ENCODE measurements at regions not wholly inside any gene's neighbourhood (a gene's known extent, or its start where the extent isn't known, plus 50 kb on each side); places are given as distances from the start of the nearest gene placed in this dataset.
"Not testable (repeated sequence)": the region's sequence is repeated elsewhere in the genome, so short reads cannot be mapped to it uniquely, and the experiment has no call there.

DNA sequence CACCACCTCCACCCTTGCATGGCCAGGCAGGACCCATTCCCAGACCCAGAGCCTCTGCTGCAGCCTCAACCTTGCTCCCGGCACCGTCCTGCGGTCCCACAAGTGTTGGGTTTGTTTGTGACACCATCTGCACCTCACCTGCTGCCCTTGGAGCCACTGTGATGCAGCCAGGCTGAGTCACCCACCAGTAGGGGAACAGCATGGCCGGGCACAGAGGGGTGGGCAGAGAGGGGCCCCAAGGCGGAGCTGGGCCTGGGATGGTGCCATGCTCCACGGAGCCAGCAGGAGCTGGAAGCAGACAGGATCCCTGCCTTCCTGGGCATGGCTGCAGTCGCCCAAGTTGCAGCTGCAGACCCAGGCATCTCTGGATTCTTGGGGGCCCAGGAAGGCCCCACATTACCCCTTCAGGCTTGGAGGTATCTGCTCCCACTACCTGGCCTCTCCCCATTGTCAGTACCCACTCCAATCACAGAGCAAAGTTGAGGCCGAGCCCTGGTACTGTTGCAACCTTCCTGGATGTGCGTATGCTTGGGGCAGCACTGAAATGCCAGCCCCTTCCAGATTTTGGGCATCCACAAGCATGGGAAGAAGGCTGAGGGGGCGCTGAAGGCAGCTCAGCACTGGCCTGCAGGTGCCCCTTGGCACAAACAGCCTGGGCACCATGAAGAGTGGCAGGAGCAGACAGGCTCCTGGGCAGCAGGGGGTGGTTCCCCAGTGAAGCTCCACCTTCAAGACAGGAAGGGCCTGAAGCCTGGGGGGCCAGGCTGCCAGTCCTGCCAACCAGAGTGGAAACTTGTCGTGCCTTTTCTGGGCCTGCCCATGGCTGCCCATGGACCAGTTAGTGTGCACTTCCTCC lies 172.8 kb downstream of the MATN1 start:
- DNase-seq: no peak

DNA sequence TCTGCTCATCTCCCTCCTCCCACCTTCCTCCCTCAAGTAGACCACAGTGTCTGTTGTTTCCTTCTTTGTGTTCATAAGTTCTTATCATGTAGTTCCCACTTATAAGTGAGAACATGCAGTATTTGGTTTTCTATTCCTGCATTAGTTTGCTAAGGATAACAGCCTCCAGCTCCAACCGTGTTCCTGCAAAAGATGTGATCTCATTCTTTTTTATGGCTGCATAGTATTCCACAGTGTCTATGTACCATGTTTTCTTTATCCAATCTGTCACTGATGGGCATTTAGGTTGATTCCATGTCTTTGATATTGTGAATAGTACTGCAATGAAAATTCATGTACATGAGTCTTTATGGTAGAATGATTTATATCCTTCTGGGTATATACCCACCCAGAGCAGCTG lies 173.5 kb downstream of the MATN1 start:
- not testable (repeated sequence) for DNase-seq

DNA sequence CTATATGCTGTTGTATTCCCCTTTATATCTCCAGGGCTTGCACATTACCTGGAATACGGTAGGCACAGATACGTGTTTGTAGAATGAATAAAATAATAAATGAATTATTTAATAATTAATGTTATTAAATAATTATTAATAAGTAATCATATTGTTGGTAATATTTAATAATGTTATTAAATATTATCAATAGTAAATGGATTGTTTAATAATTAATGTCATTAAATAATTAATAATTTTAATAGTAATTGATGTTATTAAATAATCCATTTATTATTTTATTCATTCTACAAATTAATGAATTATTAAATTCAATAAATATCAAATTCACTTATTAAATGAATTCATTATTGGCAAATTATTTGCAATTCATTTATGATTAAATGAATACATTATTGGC lies 175.1 kb downstream of the MATN1 start:
- DNase-seq: no peak

DNA sequence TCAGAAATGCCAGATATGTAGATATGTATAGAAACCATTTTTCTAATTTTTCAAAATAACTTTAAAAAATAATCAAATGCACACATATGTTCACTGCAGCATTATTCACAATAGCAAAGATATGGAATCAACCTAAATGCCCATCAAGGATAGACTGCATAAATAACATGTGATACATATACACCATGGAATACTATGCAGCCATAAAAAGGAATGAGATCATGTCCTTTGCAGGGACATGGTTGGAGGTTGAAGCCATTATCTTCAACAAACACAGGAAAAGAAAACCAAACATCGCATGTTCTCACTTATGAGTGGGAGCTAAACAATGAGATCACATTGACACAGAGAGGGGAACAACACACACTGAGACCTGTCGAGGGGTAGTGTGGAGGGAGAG lies 176.1 kb downstream of the MATN1 start:
- DNase-seq: not testable (repeated sequence)

DNA sequence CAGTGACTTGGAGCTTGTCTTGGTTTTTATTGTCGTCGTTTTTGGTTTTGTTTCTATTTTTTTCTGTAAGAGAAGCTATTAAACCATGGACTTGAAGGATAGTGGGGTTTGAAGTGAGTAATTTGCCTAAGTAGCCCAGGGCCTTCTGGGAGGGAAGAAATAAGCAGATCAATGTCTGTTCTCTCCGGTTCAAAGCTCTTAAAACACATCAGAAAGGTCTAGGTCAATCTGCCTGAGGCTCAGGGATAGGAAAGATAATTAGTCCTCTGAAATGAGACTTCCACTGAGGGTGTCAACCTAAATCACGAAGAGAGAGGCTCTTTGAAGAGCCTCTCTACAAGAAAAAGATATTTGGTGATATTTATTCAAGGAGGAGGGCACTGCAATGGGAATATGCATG lies 178.0 kb downstream of the MATN1 start:
- no peak for DNase-seq

DNA sequence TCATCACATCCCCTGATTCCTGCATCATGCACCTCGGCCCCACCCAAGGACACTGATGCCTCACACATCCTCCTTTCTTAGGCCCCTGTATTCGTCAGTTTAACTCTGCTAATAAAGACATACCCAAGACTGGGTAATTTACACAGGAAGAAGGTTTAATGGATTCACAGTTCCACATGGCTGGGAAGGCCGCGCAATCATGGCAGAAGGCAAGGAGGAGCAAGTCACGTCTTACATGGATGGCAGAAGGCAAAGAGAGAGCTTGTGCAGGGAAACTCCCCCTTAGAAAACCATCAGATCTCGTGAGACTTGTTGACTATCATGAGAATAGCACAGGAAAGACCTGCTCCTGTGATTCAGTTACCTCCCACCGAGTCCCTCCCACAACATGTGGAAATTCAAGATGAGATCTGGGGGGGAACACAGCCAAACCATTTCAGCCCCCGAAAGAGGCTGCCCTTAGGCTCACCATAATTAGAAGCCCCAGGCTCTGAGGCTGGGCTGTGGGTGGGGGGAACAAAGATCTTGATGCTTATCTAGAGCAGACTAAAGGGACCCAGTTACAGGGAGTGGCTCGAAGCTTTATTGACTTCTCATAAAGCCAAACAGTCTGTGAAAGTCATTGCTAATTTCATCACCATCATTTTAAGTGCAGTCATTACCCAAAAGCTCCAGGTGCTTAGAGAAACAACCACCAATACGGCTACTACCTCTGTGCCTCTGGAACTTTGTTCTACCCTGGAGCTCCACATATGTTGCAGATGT lies 181.5 kb downstream of the MATN1 start:
- no peak for DNase-seq

DNA sequence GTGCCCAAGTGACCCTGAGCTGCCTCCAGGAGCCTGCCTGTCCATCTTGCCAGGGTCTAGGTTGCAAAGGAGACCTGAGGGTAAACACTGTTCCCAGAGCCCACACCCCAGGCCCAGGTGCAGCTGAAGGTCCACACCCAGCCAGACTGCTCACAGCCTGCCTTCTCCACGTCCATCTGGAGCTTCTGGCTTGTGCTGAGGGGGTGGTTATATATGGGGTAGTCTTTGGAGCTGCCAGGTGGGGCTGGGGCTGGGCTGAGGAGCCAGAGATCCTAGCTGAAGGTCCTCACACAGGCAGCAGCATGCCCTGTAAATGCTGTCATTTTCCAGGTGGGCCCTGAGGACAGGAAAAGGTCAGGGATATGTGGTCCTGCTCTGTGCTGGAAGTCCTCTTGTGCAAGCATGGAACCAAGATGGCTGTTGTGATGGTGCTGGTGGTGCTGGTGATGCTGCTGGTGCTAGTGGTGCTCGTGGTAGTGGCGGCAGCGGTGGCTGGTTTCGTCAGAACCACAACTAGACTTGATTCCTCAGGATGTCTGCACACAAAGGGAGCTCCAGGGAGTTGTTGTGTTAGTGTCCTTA lies 182.7 kb downstream of the MATN1 start:
- no peak for DNase-seq

DNA sequence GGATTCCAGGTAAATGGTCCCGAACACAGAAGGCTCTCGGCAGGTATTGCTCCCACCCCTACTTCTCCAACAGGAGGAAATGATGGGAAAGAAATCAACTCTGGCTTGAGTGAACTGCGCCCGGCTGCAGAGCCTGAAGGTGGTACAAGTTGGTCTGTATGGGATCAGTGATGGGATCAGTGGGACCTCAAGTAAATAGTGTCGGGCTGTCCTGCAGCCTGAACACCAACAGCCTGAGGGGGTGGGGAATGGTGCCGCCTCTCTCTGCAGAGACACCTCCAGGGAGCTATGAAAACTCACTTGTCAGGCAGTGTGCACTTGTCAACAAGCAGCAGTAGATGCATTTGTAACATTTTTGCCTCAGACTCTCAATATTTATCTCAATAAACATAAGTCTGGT lies 183.5 kb downstream of the MATN1 start:
- no peak for DNase-seq

DNA sequence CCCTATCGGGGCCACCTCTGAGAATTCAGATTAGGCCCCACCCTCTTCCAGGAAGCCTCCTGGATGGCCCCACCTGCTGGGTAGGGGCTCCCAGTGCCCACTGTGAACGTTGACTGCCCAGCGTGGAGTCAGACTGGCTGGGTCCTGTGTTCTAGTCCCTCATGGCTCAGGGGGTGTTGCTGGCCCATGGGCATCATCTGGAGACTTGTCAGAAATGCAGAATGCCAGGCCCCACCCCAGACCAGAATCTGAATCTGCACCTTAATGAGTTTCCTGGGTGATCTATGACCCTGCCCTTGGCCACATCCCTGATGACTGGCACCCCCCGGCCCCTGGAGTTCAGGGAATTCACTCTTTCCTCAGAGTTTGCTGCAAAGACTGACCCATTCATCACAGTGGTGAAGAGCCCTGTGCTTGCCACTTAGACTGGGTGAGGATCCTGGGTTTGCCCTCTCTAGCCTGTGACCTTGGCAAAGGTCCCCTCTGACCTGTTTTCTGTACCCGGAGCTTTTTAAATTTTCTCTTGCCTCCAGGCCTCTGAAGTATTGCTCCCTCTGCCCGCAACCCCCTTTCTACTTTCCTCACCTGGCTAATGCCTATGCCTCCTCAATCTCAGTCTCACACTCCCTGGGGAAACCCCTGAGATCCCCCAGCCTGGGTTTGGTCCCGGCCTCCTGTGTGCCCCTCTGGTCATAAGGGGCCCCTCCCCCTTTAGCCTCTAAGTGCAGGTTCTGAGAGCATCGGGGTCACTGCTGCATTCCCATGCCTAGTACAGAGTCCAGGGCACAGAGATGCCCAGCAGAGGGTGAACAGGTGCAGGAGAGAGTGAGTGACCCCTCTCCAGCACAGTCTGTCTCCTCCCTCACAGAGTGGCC lies 184.2 kb downstream of the MATN1 start:
- DNase-seq: no peak

DNA sequence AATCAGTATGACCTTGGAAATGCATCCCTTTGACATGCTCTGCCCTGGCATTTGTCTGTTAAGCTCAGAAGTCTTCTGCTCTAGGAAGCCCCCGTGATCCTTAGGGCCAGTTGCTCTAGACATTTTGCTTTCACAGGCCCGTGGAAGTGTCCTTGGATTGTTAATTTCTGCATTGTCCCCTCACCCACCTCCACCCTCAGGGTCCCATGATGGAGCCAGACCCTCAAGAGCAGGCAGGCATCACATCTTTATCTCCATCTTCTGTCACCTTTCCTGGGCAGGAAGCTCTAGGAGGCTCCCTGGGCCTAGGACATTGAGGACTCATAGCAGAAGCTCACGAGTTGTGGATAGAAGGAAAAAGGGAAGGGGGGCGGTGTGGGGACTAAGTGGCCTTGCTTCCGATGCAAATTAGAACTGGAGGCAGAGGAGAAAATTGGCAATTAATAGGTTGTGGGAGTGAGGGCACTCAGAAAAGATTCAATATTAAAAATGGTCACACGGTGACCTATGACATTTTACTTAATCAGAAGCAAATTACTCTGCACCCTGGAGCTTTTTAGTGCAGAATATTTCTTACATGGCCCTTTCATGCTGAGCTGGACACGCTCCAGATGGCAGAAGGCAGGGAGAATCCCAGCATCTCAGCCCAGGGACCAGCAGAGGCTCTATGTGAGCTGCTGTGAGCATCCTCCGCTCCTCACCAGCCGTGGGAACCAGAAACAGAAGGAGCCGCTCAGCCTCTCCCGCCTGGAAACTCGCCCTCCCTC lies 185.0 kb downstream of the MATN1 start:
- no peak for DNase-seq

DNA sequence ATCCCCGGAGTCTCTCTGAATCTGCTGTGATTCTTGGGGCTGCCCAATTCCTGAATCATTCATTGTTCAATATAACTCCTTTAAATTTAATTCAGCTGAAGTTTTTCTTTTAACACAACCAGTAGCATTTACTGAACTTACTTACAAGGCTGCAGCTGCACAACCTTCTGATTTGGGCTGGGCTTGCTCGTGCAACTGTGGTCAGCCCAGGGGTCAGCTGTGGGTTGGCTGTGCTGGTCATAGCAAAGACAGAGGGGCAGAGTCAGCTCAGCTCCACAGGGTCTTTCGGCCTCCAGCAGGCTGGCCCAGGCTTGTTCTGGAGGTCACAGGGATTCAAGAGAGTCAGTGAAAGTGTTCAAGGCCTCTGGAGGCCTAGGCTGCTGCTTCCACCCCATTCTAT lies 186.1 kb downstream of the MATN1 start:
- DNase-seq: no peak

DNA sequence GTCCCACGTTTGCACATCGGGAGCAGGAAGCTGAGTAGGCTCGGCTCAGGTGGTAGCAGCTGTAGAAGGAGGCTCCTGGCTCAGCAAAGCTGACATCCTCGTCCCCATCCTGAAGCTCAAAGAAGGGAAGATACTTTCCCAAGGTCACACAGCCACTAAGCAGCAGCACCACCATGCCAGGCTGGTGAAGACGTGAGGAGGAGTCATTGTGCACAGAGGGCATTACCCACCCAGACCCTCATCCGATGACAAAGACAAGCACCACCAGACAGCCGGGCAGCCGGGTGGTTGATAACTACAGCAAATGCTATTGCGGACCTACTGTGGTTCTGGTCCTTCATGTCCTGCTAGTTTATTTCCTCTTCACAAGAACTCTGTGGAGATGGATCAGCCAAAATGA lies 186.9 kb downstream of the MATN1 start:
- DNase-seq: no peak

DNA sequence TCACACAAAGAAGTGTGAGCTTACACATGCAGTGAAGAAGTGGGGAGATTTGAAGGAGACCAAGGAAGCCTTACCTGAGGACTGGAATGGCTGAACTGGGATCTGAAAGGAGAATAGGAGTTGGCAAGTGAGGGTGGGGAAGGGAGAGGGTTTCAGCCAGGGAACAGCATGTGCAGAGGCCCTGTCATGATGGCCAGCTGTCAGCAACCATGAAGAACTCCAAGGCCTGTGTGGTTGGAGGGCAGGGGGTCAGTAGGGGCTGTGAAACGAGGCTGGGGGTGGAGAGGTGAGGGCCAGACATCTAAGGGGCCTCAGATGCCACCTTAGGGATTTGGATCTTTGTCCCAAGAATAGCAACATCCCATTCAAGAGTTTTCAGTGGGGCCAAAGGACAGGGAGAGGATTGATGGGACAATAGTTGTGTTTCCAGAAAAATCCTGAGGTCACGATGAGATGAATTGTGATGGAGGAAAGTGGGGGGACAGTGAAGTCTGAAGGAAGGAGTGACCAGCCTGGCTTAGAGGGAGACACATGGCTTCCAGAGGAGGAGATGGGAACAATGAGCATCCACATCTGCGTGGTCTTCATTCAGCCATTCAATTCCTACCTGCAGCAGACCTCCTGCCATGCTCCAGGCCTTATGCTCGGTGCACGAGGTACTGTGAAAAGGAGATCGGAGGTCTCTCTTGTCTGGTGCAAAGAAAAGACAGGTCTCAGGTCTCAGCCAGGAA lies 187.6 kb downstream of the MATN1 start:
- no peak for DNase-seq

DNA sequence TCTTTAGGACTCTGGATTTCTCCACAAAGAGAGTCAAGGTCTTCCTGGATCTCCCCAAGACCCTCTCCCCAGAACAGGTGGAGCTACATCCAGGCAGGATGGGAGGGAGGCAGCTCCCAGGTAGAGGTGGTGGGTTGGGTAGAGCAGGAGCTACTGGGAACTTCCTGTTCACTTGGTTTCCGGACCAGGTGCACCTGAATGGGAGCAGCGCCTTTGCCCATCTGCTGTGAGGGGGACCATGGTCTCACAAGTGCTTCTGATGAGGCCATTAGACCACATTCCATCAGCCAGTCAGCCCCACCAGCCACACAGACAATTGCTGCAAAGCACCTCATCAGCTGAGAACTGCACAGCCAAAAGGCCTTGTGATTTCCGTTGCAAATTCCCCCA lies 188.8 kb downstream of the MATN1 start:
- no peak for DNase-seq

DNA sequence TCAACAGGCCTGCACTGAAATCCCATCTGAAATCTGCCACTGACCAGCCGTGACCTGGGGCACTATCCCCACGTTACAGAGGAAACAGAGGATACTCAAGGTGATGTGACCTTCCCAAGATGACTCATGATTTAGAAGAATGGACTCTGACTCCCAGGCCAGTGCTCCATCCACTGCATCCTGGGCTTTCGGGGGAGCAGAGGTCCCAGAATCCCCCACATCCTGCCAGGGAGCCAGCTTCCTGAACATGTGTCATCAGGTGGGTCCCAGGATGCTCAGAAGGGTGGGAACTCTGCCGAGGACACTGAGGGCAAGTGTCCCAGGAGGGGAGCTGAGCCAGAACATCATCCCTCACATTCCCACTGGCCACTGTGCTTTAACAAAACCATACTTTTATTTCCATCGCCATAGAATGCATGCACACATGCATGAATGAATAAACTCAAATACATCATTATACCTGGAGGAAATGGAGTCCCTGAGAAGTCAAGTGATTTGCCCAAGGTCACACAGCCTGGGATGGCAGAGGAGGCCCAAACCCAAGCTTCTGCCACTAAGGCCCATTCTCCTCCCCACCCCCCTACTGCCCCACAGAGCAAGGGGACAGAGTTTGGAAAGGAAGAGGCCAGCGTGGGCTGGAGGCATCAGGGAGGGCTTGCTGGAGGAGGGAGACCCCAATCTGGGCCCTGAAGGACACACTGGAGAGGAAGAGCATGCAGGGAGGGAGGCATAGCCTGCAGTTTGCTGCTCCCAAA lies 189.4 kb downstream of the MATN1 start:
- DNase-seq: no peak

DNA sequence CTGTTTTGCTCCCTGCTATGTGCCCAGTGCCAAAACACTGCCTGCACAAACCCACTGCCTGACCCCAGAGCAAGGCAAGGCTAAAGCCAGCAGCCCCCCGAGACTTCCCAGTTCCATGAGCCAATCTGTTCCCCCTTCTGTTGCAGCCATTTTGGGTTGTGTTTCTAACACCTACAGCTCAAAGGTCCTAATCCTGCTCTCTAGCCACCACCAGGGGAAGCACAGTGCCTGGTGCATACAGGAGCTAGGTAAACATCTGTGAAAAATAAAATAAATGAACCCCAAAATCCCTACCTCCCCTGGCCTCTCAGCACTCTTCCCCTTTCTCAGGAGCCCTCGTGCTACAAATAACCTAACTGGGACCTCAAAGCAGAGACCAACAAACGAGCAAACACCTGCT lies 190.2 kb downstream of the MATN1 start:
- no peak for DNase-seq

DNA sequence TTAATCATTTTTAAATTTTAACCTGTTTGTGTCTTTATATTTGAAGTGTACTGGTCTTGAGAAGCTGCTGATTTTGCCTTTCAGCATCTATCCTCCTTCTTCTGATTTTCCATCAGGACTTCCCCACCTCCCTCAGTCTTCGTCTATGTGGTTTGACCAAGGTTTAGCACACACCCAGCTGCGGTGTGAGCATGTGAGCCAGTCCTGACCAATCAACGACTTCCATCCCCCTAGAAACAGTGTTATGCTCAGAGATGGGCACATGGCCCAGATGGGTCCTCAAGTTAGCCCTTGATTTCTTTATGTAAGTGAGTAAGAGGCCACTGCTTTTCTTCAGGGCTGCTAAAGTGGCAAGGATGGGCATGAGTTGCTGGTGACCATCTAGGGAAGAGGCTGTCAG lies 190.8 kb downstream of the MATN1 start:
- no peak for DNase-seq

DNA sequence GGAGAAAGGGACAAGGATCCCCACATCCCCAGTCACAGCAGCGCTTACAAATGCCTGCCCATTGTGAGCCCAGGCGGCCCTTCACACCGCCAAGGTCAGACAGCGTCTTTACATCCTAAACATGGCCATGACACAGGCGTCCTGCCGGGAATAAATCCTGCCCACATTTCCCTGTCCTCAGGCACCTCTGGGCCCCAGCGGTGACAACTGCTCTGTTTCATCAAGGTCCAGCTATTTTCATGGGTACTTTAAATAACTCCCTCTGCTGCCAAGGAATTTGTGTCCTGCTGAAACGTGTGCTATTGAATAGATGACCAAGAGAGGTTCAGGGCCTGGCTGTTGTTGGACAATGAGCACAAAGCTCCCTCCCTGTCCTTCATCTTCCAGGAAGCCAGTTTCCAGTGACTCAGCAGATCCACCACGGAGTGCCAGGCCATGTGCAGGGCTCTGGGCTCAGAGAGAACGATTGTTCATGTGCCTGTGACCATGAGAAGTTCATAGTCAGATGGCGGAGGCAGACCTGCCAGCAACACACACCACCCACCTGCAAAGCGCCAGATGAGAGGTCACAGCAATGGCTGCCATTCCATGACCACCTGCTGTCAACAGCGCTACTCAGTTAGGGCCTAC lies 195.8 kb downstream of the MATN1 start:
- DNase-seq: no peak

DNA sequence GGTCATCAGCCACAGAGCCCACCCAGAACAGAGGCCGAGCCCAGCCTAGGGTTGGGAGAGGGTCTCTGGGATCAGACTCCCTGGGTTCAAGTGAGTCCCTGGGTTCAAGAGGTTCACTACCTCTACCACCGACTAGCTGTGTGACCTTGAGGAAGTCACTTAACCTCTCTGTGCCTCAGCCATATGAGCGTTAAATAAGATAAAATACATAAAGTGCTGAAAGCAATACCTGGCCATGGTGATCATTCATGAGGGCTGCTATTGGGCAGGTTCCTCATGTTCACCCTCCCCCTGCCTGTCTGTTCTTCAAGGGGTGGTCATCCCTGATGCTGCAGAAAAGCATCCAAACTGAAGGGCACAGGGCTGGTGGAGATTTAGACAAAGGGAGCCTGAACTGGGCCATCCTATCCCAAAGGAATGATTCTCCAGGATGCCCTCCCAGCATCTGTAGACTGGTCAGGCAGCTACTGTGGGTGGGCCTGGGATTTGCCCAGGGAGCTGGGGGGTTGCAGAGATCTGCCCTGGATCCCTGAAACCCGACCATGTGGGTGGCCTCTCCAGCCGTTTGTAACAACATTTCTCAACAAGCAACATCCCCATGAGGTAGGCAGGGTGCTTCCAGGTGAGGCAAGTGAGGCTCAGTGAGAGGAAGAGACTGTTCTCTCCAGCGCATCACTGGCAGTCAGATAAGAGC lies 196.6 kb downstream of the MATN1 start:
- no peak for DNase-seq

Data from NCI-H1105 treated with DMSO at 0.1 percent for 48 hours (cell line).